Left ventricle myocardium inferior (tissue), 1 donor: ENCODE measurements at regions not wholly inside any gene's neighbourhood (a gene's known extent, or its start where the extent isn't known, plus 50 kb on each side); places are given as distances from the start of the nearest gene placed in this dataset.

Experiments used
- DNase-seq: peaks from one replicate; pipeline ENCODE4 v3.0.0-alpha.2; 2020
- H3K27ac ChIP-seq: fragments of 200-600 bp; replicated peaks from 2 replicates; pipeline ENCODE4 v1.8.0; 2021
- H3K27me3 ChIP-seq: fragments of 200-600 bp; 2 replicates; pipeline ENCODE4 v1.8.0; 2021; ENCODE audit warnings: low read depth
- H3K36me3 ChIP-seq: fragments of 200-600 bp; 2 replicates; pipeline ENCODE4 v1.8.0; 2021
- H3K4me1 ChIP-seq: fragments of 200-600 bp; 2 replicates; pipeline ENCODE4 v1.8.0; 2021
- H3K4me3 ChIP-seq: fragments of 200-600 bp; 2 replicates; pipeline ENCODE4 v1.8.0; 2021; ENCODE audit warnings: mild to moderate bottlenecking, moderate library complexity
- H3K9me3 ChIP-seq: fragments of 200-600 bp; replicated peaks from 2 replicates; pipeline ENCODE4 v1.8.0; 2021
- CTCF ChIP-seq: fragments of 200-600 bp; IDR thresholded peaks from 2 replicates; pipeline ENCODE4 v1.8.0; 2021; ENCODE audit warnings: antibody characterized with exemption, mild to moderate bottlenecking, borderline replicate concordance
- intact Hi-C: fragments of 100-400 bp; cut with micrococcal nuclease; formaldehyde crosslinking; loops from one replicate; pipeline ENCODE4 v1.11.0; 2022
- donor health status: DM: no; HTN: yes; CAD: no; lungs with severe emphysema.

- no peak for DNase-seq
- Histone ChIP-seq H3K4me3 (no peak overlapping the region), H3K36me3 (no peaks in the 10 kb centered on the region), H3K9me3 (no peaks in the 10 kb centered on the region), H3K27me3 (peaks cover 45% of the 10 kb centered on the region), H3K4me1 (no peaks in the 10 kb centered on the region), H3K27ac (no peak overlapping the region)
- TF ChIP-seq CTCF = no peak
- intact Hi-C loops = no loop called here
Measured at GRCh38 chr10:130817674-130818073, 493.8 kb downstream of the TCERG1L start.

- DNase-seq = no peak
Measured at GRCh38 chr10:130820880-130821482, 490.5 kb downstream of the TCERG1L start.

DNA sequence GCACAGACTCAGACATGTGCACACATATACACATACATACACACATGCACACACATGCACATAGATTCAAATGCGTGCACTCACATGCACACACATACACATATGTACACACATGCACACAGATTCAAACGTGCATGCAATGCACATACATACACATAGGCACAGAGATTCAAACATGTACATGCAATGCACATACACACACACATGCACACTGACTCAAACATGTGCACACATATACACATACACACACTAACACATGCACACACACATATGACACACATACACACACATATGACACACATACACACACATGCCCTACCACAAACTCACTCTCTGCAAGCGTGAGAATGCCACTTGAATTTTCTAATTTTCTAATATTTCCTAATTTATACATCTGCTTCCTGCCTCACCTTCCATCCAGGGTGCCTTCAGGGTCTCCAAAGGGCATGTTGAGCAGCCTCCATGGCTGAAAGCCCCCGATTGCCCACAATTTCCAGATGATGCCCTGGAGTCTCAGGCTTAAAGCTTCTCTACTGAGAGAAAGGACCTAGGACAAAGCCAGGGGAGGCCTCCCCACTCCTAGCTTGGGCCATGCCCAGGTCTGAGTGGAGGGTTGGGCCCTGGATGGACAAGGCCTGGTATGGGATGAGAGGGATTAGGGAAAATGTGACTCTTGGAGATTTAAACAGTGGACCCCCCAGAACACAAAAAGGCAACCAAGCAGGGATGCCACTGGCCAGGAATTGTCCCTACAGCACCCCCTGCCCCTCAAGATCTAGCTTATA lies 487.1 kb downstream of the TCERG1L start:
- Histone ChIP-seq H3K4me1 (no peaks in the 10 kb centered on the region), H3K27ac (no peak overlapping the region), H3K4me3 (no peak overlapping the region), H3K27me3 (peaks cover 26% of the 10 kb centered on the region), H3K9me3 (peaks cover 43% of the 10 kb centered on the region), H3K36me3 (no peaks in the 10 kb centered on the region)
- no peak for TF ChIP-seq CTCF
- intact Hi-C loops = no loop called here
- DNase-seq = no peak

More at GRCh38 chr10:130820880-130821482, 490.5 kb downstream of the TCERG1L start:
- Histone ChIP-seq H3K4me3 (no peak overlapping the region), H3K9me3 (peaks cover 16% of the 10 kb centered on the region), H3K4me1 (no peaks in the 10 kb centered on the region), H3K27ac (no peak overlapping the region), H3K27me3 (peaks cover 31% of the 10 kb centered on the region), H3K36me3 (no peaks in the 10 kb centered on the region)
- intact Hi-C loops = no loop called here
- no peak for TF ChIP-seq CTCF

DNA sequence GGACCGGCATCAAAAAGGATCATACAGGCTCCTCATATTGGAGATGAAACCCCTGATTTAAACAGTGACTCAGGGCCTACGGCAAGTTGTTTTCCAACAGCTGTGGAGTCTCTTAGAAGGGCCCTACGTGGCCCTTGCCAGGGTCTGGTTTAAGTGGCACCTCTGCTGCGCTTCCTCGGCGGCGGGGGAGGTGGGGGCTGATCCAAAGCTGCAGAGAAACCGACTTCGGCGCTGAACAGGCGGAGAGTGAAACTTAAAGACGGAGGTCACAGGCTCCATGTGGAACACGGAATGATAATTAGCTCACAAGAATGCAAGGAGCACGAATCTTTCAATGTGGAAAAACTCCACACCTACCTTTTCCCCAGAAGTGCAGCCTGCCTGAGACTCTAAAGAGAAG lies 477.9 kb downstream of the TCERG1L start:
- Histone ChIP-seq H3K4me1 (no peaks in the 10 kb centered on the region), H3K9me3 (peaks cover 1% of the 10 kb centered on the region), H3K27me3 (peaks cover 28% of the 10 kb centered on the region), H3K4me3 (no peak overlapping the region), H3K36me3 (no peaks in the 10 kb centered on the region), H3K27ac (no peak overlapping the region)
- intact Hi-C loops = no loop called here
- no peak for DNase-seq
- TF ChIP-seq CTCF = no peak

- Histone ChIP-seq H3K27me3 (peaks cover 32% of the 10 kb centered on the region), H3K36me3 (no peaks in the 10 kb centered on the region)
Measured at GRCh38 chr10:130834170-130834569, 477.4 kb downstream of the TCERG1L start.

More at GRCh38 chr10:130834170-130834569, 477.4 kb downstream of the TCERG1L start:
- DNase-seq = no peak
- no peaks in the 10 kb centered on the region for H3K9me3 ChIP-seq
- intact Hi-C loops = no loop called here
- TF ChIP-seq CTCF = no peak
- H3K4me1 ChIP-seq = no peaks in the 10 kb centered on the region
- H3K4me3 ChIP-seq = no peak overlapping the region
- H3K27ac ChIP-seq = no peak overlapping the region
